Kasumi-1 (cell line): ENCODE measurements at regions not wholly inside any gene's neighbourhood (a gene's known extent, or its start where the extent isn't known, plus 50 kb on each side); places are given as distances from the start of the nearest gene placed in this dataset.
A peak's percentile ranks its signal among the peaks of the same experiment; 100 is the strongest.
"Not testable (repeated sequence)": the region's sequence is repeated elsewhere in the genome, so short reads cannot be mapped to it uniquely, and the experiment has no call there.

Experiments used
- DNase-seq, 2 experiments: peaks; one replicate each; lab custom pipeline; 2025; lab: John Stamatoyannopoulos, UW

DNA sequence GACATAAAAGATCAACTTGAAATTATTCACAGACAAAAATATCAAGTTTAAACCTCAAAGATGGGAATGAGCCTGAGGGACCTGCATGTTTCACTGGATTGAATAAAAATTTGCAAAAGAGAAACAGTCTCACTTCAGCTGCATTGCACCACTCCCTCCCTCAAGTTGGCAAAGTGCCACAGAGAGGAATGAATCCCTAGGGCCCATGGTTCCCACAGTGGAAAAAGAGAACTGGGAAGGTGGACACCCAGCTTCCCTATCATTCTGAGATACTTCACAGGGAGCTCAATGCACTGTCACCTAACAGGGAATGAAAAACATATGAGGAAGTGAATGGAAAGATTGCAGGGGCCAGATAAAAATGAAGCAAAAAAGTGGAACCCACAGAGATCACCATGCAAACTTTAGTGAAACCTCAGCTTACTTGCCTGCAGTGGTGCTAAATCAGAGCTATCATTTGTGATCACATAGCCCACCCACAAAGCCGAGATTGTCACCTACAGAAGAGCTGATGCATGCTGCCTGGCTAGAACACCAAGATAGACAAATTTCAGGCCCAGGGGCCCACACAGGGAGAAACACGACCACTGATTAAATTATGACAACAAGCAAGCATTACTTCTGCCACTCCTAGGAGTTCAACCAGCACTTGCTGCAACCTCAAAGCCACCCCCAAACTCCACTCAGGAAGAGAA, 911.3 kb downstream of the LRFN5 start:
- no peak for DNase-seq

DNA sequence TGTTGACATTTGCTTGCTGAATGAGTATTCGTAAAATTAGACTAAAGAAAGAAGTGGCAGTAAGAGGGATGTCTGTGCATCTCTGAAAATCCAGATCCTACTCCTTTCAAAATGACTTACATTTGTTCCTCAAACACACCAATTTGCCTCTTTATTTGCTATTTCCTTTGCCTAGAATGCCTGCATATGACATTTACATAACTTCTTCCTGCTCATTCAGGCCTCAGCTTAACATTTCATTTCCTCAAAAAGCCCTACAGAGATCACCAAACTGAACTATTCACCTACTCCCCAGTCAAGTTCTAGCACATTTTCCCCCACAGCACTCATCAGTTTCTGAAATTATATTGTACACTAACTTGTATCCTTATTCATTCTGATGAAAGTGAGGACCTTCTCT, 907.2 kb downstream of the LRFN5 start:
- DNase-seq: no peak

DNA sequence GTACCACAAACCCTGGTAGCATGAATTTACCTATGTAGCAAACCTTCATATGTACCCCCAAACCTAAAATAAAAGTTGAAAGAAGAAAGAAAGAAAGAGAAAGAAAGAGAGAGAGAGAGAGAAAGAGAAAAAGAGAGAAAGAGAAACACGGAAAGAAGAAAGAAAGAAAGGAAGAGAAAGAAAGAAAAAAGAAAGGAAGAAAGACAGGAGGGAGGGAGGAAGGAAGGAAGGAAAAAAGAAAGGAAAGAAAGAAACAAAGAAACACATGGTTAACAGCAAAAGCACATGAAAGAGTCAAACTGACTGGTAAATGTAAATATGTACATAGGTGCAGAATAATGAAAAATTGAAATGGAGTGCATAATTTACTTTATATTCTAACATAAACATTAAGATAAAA, 903.4 kb downstream of the LRFN5 start:
- no peak for DNase-seq

DNA sequence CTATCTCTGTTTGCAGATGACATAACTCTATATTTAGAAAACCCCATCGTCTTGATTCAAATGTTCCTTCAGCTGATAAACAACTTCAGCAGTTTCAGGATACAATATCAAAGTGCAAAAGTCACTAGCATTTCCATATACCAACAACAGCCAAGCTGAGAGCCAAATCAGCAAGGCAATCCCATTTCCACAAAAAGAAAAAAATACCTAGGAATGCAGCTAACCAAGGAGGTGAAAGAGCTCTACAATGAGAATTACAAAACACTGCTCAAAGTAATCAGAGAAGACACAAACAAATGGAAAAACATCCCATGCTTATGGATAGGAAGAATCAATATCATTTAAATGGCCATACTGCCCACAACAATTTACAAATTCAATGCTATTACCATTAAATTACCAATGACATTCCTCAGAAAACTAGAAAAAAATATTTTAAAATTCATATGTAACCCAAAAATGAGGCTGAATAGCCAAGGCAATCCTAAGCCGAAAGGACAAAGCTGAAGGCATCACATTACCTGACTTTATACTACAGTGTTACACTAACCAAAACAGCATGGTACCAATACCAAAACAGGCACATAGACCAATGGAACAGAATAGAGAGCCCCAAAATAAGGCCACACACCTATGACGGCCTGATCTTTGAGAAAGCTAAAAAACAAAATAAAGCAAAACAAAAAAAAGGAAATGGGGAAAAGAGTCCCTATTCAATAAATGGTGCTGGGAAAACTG, 901.7 kb downstream of the LRFN5 start:
- DNase-seq: no peak

DNA sequence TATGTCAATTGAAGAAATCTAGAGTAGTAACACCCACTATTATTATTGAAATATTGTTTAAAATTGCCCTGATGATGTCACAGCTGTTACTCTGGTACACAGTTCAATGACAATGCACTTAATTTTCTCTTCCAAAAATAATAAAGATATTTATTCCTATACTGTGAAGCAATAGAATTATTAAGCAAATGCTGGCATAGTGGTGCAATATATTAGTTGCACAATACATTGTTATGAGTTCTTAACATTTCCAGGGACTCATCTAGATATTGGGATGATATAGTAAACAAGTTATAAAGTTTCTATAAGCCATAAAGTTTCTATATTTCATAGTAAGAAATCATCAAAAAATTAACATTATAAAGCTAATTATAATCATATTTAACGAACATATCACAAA, 897.8 kb downstream of the LRFN5 start:
- no peak for DNase-seq

DNA sequence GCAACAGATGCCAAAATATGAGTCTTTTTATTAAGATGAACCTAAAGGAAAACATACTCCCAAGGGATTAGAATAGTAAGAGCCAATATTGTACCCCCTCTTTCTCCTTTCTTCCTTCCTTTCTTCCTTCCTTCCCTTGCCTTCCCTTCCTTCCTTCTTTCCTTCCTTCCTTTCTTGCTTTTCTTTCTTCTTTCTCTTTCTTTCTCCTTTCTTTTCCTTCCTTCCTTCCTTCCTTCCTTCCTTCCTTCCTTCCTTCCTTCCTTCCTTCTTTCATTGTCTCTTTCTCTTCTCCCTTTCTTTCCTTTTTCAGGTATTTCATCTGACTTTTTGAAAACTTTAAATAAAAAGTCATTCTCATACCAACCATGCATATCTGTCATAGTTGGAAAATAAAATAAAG, 892.5 kb downstream of the LRFN5 start:
- DNase-seq: no peak

DNA sequence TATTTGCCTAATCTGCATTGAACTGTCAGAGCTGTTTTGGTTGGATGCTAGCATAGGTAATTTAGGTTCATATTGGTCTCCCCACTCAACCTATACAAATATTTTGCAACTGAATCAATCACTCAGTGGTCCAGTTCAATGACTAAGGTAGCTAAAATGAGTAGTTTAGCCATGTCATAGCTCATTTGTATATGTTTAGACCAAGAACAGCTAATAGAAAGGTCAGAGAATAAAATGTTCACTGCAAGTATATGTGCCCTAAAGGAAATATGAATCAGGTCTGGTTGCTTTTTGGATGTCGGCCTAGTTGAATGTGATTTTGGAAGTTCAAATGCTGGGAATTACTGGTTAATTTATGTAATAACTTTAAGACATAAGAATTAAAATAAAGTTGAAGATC, 883.9 kb downstream of the LRFN5 start:
- no peak for DNase-seq

DNA sequence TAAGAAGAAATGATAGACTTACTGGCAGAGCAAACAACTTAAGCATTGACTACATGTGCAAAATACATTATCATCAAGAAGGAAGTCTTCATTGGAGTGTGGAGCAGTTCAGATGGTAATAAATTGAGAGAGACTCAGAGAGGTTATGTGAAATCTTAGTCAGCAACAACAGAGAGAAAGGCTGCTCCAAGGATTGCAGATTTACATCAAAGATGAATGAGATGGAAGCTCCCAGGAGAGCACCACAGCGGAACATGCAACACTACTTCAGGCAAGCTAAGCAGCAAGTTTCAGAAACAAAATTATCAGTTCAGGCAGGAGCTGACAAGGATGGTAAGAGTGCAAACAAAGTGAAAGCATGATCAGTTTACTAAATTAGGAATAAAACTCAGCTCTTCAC, 882.3 kb downstream of the LRFN5 start:
- DNase-seq: no peak

DNA sequence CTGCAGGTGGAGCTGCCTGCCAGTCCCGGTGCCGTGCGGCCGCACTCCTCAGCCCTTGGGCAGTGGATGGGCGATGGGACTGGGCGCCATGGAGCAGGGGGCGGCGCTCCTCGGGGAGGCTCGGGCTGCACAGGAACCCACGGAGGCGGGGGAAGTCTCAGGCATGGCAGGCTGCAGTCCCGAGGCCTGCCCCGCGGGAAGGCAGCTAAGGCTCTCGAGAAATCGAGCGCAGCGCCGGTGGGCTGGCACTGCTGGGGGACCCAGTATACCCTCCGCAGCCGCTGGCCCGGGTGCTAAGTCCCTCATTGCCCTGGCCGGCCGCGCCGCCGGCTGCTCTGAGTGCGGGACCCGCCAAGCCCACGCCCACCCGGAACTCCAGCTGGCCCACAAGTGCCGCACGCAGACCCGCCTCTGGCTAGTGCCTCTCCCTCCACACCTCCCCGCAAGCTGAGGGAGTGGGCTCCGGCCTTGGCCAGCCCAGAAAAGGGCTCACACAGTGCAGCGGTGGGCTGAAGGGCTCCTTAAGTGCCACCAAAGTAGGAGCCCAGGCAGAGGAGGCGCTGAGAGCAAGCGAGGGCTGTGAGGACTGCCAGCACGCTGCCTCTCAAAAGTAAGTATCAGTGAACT, 875.8 kb downstream of the LRFN5 start:
- not testable (repeated sequence) for DNase-seq

DNA sequence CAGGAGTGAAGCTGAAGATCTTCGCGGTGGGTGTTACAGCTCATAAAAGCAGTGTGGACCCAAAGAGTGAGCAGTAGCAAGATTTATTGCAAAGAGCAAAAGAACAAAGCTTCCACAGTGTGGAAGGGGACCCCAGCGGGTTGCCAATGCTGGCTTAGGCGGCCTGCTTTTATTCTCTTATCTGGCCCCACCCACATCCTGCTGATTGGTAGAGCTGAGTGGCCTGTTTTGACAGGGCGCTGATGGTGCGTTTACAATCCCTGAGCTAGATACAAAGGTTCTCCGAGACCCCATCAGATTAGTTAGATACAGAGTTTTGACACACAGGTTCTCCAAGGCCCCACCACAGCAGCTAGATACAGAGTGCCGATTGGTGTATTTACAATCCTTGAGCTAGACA, 875.0 kb downstream of the LRFN5 start:
- DNase-seq: not testable (repeated sequence)

DNA sequence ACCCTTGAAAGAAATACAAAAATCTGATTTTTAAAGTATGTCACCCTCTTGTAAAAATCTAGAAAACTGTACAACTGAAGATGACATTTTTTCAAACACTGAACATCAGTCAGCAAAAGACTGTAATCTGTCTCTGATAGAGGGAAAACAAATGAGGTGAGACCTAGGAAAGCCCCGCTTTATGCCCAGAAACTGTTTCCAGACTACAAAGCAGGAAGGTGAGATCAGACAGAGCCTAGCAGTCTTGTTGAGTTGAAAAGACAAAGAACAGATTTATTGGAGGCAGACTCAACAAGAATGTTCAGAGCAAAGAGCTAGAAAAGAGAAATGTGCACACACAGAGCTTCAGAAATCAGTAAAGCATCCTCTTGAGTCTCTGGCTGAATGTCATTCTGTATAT, 873.6 kb downstream of the LRFN5 start:
- DNase-seq: no peak

DNA sequence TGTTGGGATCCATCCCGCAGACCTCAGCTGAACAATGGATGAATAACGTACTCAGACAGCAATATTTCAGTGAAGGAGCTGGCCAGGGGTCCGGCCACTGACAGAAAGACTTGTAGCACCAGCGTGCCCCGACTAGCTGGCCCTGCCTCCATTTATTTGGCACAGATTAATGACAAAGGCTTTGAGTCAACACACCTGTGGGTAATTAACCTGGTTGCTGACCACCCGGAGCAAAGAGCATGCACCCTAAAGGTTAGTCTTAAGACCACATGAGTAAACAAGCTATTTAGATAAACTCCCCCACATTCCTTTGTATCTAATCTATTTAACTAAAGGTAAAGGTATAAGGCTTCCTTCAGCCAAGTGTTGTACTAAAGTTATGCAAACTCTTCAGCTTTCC, 868.6 kb downstream of the LRFN5 start:
- DNase-seq: no peak

DNA sequence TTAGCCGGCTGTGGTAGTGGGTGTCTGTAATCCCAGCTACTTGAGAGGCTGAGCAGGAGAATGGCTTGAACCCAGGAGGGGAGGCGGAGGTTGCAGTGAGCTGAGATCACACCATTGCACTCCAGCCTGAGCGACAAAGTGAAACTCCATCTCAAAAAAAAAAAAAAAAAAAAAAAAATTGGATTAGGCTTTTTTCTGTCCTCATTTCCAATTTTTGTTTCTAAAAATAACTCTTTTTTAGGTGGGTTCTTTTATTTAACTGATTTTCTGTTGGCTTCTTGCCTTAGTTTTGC, 863.7 kb downstream of the LRFN5 start:
- DNase-seq: no peak

DNA sequence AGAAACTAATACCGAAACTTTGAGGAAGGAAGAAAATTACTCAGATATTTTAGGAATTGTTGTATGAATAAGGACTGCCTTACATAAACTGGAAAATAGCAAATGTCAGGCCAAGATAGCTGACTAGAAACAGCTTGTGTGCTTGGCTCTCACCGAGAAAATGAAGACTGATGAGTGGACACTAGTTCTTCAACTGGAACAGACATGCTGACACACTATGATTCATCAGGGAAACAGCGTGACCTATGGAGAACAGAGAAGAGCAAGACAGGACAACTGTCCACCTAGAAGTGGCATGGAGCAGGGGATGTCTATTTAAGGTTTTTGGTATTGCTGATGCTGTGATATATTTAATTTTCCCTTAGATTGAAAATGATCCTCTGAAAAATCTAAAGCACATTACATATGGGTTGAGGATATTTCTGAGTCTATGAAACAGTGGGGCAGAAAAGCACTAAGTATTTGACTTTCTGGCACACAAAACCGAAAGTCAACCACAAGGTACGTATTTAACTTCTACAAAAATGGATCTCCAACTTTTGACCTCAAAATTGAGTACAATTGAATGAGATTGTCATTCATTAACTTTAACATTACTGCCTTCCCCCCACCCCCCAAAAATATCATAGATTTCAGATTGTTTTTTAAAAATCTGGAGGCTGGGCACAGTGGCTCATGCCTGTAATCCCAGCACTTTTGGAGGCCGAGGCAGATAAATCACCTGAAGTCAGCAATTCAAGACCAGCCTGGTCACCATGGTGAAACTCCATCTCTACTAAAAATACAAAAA, 863.2 kb downstream of the LRFN5 start:
- DNase-seq: no peak

DNA sequence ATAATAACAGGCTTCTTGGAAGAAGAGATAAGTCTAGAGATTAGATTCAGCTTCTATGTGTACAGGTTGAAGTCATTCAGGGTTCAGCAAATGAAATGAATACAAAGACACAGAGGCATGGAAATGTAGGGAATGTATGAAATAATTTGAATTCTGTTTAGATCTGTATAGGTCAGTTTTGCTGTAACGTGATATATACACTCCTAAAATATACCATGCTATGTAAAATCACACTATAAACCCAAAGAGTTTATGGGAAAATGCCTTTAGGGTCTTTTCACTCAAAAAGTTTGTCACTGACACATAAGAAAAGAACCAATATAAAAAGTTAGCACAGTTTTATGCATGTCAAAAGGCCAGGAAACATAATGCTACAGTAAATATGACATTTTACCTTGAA, 854.0 kb downstream of the LRFN5 start:
- no peak for DNase-seq

DNA sequence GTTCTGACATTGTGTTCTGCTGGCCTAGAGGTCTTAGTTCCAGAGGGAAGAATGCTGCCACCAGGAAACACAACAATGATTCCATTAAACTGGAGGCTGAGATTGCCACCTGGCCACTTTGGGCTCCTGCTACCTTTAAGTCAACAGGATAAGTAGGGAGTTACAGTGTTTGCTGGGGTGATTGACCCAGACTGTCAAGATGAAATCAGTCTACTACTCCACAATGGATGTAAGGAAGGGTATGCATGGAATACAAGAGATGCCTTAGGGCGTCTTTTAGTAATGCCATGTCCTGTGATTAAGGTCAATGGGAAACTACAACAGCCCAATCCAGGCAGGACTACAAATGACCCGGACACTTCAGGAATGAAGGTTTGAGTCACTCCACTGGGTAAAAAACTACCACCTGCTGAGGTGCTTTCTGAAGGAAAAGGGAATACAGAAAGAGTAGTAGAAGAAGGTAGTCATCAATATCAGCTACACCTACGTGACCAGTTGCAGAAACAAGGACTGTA, 852.6 kb downstream of the LRFN5 start:
- DNase-seq: no peak

DNA sequence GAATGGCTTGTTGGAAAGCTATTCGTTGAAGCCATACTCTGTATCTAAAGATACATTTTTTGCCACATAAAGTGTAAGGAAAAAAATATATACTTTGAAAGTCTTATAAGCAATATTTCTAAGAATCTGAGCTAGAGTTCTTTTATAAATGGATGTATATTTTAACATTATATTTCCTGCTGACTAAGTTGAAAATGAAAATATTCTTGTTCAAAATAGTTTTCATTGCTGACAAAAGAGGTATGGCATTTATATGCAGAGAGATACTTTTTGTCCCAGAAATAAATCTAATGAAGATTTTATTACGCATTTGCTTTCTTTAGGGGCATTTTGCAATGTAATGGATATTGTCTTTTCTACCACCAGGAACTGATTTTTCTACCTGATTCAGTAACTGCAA, 834.9 kb downstream of the LRFN5 start:
- DNase-seq: no peak

DNA sequence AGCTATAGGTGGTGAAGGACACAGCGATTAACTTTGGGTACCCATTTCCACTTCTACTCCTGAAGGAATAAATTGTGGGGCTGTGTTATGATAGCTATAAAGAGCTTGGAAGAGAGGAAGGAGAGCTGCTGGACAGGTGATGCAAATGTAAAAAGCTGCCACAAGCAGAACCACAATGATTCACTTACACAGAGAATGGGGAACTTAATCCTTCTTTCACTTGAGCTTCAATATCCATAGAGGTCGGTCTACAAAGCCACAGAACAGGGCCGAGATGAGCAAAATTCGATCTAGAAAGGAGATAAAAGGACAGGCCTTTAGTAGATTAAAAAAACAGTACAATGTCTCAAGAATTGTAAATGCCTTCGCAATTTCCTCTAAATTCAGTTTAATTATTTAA, 831.1 kb downstream of the LRFN5 start:
- DNase-seq: peak; percentile 80 to 85

DNA sequence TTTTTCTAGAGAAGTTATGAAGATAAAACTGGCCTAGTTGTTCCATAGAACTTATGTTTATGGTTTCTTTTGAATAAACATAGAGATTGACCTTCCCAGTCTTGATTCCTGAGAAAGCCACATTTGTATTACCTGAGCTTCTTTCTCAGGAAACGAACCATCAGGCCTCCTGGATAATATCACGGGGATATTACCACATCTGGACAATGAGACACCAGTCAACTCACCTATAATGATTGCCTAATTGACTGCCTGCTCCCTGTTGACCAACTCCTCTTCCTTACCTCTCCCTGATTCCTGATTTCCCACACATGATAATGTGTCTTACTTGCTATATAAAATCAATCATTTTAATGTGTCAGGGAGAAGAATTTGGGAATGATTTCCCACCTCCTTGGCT, 822.7 kb downstream of the LRFN5 start:
- no peak for DNase-seq

DNA sequence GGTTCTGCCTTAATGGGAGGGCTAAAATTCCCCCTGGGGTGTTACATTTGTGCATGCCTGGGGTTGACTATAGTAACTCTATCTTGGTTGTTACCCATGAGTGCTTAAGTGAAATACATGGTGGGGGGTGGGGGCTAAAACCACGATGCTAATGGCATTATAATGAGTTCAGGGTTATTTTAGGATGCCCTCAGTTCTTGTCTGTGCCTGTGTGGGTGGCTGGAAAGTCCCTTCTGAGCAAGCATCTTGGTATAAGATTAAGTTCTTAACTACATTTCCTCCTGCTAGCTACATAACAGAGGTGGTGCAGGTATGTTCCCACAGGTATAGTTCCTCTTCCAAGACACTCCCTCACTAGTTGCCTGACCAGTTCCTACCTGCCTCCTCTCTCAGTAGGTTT, 822.3 kb downstream of the LRFN5 start:
- no peak for DNase-seq

DNA sequence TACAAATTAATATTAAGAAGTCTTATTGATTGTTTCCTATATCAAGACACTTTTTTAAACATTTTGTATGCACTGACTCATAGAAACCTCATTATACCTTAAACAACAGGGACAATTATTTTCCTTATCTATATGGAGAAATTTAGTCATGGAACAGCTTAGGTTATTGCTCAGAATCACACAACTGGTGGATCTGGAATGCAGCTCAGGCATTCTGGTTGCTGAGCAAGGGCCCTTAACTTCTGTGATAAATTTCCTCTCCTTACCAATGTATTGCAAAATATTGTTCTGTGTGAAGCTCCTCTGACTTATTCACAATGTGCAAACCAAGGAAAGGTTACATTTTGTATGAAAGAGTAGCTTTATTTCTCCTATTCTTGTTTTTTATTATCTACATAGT, 817.8 kb downstream of the LRFN5 start:
- no peak for DNase-seq

DNA sequence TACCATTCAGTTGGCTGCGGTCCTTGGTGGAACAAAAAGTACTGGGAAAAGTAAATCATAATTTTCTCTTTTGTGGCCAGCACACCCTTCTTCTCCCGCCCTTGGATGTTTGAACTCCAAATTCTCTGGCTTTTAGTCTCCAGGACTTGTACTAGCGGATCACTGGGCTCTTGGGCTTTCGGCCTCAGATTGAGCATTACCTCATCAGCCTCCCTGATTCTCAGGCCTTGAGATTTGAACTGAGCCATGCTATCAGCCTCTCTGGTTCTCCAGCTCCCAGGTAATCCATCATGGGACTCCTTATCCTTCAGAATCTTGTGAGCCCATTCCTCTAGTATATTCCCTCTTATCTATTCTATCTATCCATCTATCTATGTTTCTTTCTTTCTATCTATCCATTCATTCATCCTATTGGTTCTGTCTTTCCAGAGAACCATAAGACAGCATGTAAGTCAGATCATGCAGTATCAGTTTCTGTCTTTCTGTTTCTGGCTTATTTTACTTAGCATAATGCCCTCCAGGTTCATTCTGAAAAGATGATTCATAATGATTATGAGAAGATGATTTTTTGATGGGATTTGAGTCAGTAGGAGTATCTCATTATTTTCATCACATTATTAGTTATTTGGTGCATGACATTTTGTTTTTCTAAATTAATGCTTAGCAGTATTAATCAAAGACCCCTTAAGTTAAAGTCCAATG, 814.9 kb downstream of the LRFN5 start:
- no peak for DNase-seq
